ENCODE measurements at regions not wholly inside any gene's neighbourhood (a gene's known extent, or its start where the extent isn't known, plus 50 kb on each side); places are given as distances from the start of the nearest gene placed in this dataset.

DNA sequence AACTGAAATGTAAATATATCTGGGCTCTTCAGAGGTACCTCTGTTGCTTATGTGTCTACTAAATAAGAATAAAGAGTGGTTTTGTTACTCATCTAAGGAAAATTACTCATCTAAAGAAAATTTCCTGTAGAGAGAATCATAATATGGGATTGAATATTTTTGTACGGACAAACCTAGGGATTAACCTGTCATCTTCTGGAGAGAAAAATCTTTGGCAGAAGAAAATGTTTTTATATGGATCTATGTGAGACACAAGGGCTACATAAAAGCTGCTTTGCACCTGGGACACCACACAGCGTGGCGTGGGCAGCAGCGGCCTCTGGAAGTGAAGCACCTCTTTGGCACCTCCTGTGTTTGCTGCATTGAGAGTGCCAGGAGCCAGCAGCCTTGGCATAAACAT is 242.9 kb upstream of the DACH1 start:
- no peak overlapping the region for H3K23ac ChIP-seq (ENCODE audit: low read length)
- no peak overlapping the region for H3K4ac ChIP-seq (ENCODE audit: low read depth, low read length)
- no peaks in the 10 kb centered on the region for H3K36me3 ChIP-seq (ENCODE audit: control insufficient read depth in 1 of 2, insufficient read depth in 2 of 2, low read length in 2 of 2)
- H3K4me1 ChIP-seq (ENCODE audit: control insufficient read depth in 1 of 2, insufficient read depth in 2 of 2, low read length in 2 of 2) = no peaks in the 10 kb centered on the region
- H3K14ac ChIP-seq (ENCODE audit: low read length) = no peak overlapping the region
- no peak overlapping the region for H4K91ac ChIP-seq (ENCODE audit: low read depth, low read length)
- no peak overlapping the region for H3K4me2 ChIP-seq (ENCODE audit: low read length)
- H3K9me3 ChIP-seq (ENCODE audit: insufficient read depth, low read depth, low read length) = no peaks in the 10 kb centered on the region
- H3K79me1 ChIP-seq (ENCODE audit: low read length) = no peaks in the 10 kb centered on the region
- no peak for DNase-seq
- no peak overlapping the region for H2BK12ac ChIP-seq (ENCODE audit: low read length)
- no peak overlapping the region for H4K8ac ChIP-seq (ENCODE audit: low read depth, low read length)
- no peak overlapping the region for H3K18ac ChIP-seq (ENCODE audit: low read length)
- no peak overlapping the region for H2BK120ac ChIP-seq (ENCODE audit: insufficient read depth, low read length, poor library complexity)
- no peak overlapping the region for H2BK5ac ChIP-seq (ENCODE audit: low read depth, low read length, poor library complexity)
- H3K27me3 ChIP-seq (ENCODE audit: insufficient read depth, low read length) = no peaks in the 10 kb centered on the region
- H3K27ac ChIP-seq (ENCODE audit: low read depth, low read length) = no peak overlapping the region
- no peaks in the 10 kb centered on the region for H3K79me2 ChIP-seq (ENCODE audit: control insufficient read depth, insufficient read depth, low read length, poor library complexity)
- no peak overlapping the region for H2AFZ ChIP-seq (ENCODE audit: insufficient read depth, low read length, poor library complexity)
- no peak overlapping the region for H3K9ac ChIP-seq (ENCODE audit: low read length)
- no peak overlapping the region for H2AK5ac ChIP-seq (ENCODE audit: low read length)
- no peak overlapping the region for H4K12ac ChIP-seq (ENCODE audit: low read depth, low read length)
- H3K4me3 ChIP-seq (ENCODE audit: low read depth, low read length) = no peak overlapping the region
- no CpG with 5 or more reads among the region's 4 CpGs for WGBS (ENCODE audit: extremely low coverage, insufficient coverage, insufficient read length)

DNA sequence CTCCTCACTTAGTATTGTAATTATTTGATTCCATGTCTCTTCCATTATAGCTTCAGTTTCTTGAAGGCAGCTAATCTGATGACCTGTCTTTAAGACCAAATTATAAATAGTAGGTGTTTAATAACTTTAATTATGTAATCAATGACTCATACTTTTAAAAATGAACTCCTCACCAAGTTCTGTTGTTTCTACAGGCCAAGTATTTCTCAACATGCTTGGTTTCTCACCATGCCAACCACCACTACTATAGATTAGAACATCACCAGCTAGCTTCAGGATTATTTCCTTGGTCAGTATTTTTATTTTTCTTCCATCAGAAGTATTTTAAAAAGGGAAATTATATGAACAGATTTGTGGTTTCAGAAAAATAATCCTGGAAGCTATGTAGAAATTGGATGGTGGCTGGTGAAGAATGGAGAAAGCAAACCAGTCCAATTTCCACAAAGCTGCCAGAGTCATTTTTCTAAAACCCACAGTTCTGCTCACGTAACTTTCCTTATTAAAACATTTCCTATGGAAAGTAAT is 237.7 kb upstream of the DACH1 start:
- Histone ChIP-seq H3K4me1 (ENCODE audit: control insufficient read depth in 1 of 2, insufficient read depth in 2 of 2, low read length in 2 of 2) (peaks cover 0 to 3% of the 10 kb centered on the region in 2 experiments), H2BK5ac (ENCODE audit: low read depth, low read length, poor library complexity) (no peak overlapping the region), H4K8ac (ENCODE audit: low read depth, low read length) (no peak overlapping the region), H3K4me3 (ENCODE audit: low read depth, low read length) (no peak overlapping the region), H4K12ac (ENCODE audit: low read depth, low read length) (no peak overlapping the region), H4K91ac (ENCODE audit: low read depth, low read length) (no peak overlapping the region), H3K79me2 (ENCODE audit: control insufficient read depth, insufficient read depth, low read length, poor library complexity) (no peaks in the 10 kb centered on the region), H3K4ac (ENCODE audit: low read depth, low read length) (no peak overlapping the region), H3K27me3 (ENCODE audit: insufficient read depth, low read length) (no peaks in the 10 kb centered on the region), H3K4me2 (ENCODE audit: low read length) (no peak overlapping the region), H2BK120ac (ENCODE audit: insufficient read depth, low read length, poor library complexity) (no peak overlapping the region), H3K18ac (ENCODE audit: low read length) (no peak overlapping the region), H2AFZ (ENCODE audit: insufficient read depth, low read length, poor library complexity) (no peak overlapping the region), H3K9ac (ENCODE audit: low read length) (no peak overlapping the region), H3K23ac (ENCODE audit: low read length) (no peak overlapping the region), H2BK12ac (ENCODE audit: low read length) (no peak overlapping the region), H3K9me3 (ENCODE audit: insufficient read depth, low read depth, low read length) (peaks cover 2% of the 10 kb centered on the region), H3K27ac (ENCODE audit: low read depth, low read length) (no peak overlapping the region), H3K79me1 (ENCODE audit: low read length) (no peaks in the 10 kb centered on the region), H3K36me3 (ENCODE audit: control insufficient read depth in 1 of 2, insufficient read depth in 2 of 2, low read length in 2 of 2) (no peaks in the 10 kb centered on the region), H3K14ac (ENCODE audit: low read length) (no peak overlapping the region), H2AK5ac (ENCODE audit: low read length) (no peak overlapping the region)
- no peak for DNase-seq
- no CpG with 5 or more reads among the region's 1 CpG for WGBS (ENCODE audit: extremely low coverage, insufficient coverage, insufficient read length)

DNA sequence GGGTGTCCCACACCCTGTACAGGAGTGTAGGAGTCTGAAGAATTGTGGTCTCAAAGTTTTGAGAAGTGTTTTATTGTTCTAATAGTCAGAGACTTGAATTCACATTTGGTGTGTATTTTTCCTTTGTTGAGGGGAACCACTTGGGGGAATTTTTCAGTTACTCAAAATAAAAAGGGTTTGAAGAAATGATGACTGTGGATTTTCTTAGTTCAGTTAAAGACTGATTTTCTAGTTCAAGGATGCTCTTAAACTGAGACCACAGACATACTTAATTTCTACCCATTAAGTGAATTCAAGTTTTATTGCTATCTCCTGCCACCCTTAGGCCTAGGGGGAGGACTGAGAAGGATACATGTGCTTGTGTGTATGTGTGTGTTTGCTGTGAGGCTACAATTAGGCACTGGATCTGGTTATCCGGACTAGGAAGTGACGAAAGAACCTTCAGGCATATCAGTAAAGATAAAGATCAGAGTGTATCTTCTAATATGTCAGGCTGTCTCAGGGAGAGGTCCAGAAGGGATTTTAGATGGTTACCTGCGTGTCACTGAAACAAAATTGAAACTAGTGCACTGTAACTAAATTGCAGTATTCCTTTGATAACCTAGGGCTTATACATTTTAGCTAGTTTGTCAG is 234.9 kb upstream of the DACH1 start:
- Histone ChIP-seq H3K27ac (ENCODE audit: low read depth, low read length) (no peak overlapping the region), H4K91ac (ENCODE audit: low read depth, low read length) (no peak overlapping the region), H3K4ac (ENCODE audit: low read depth, low read length) (no peak overlapping the region), H3K9ac (ENCODE audit: low read length) (no peak overlapping the region), H3K9me3 (ENCODE audit: insufficient read depth, low read depth, low read length) (peaks cover 2% of the 10 kb centered on the region), H2BK12ac (ENCODE audit: low read length) (no peak overlapping the region), H3K14ac (ENCODE audit: low read length) (no peak overlapping the region), H3K36me3 (ENCODE audit: control insufficient read depth in 1 of 2, insufficient read depth in 2 of 2, low read length in 2 of 2) (no peaks in the 10 kb centered on the region), H2BK5ac (ENCODE audit: low read depth, low read length, poor library complexity) (no peak overlapping the region), H3K4me1 (ENCODE audit: control insufficient read depth in 1 of 2, insufficient read depth in 2 of 2, low read length in 2 of 2) (peaks cover 0 to 3% of the 10 kb centered on the region in 2 experiments), H2AK5ac (ENCODE audit: low read length) (no peak overlapping the region), H3K18ac (ENCODE audit: low read length) (no peak overlapping the region), H3K23ac (ENCODE audit: low read length) (no peak overlapping the region), H3K79me1 (ENCODE audit: low read length) (peaks cover 3% of the 10 kb centered on the region), H4K12ac (ENCODE audit: low read depth, low read length) (no peak overlapping the region), H2AFZ (ENCODE audit: insufficient read depth, low read length, poor library complexity) (no peak overlapping the region), H3K27me3 (ENCODE audit: insufficient read depth, low read length) (no peaks in the 10 kb centered on the region), H3K4me3 (ENCODE audit: low read depth, low read length) (no peak overlapping the region), H2BK120ac (ENCODE audit: insufficient read depth, low read length, poor library complexity) (no peak overlapping the region), H3K4me2 (ENCODE audit: low read length) (no peak overlapping the region), H3K79me2 (ENCODE audit: control insufficient read depth, insufficient read depth, low read length, poor library complexity) (no peaks in the 10 kb centered on the region), H4K8ac (ENCODE audit: low read depth, low read length) (no peak overlapping the region)
- no CpG with 5 or more reads among the region's 3 CpGs for WGBS (ENCODE audit: extremely low coverage, insufficient coverage, insufficient read length)
- DNase-seq = no peak

DNA sequence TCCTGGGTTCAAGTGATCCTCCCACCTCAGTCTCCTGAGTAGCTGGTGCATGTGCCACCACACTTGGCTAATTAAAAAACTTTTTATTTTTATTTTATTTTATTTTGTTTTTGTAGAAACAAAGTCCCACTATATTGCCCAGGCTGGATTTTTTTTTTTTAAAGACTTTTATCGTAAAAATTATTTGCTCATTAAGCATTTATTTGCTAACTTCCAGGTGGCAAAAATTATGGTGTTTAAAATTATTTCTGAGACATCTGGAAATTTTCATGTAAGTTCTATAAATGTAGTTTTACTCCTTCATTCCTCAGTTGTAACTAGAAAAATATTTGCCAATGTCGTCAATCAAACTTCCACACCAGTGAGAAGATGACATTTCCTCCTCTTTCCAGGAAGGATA is 233.3 kb upstream of the DACH1 start:
- peaks cover 0 to 3% of the 10 kb centered on the region in 2 experiments for H3K4me1 ChIP-seq (ENCODE audit: control insufficient read depth in 1 of 2, insufficient read depth in 2 of 2, low read length in 2 of 2)
- H3K4me2 ChIP-seq (ENCODE audit: low read length) = no peak overlapping the region
- no peak overlapping the region for H4K12ac ChIP-seq (ENCODE audit: low read depth, low read length)
- no peak overlapping the region for H3K18ac ChIP-seq (ENCODE audit: low read length)
- no peak overlapping the region for H2AFZ ChIP-seq (ENCODE audit: insufficient read depth, low read length, poor library complexity)
- no peaks in the 10 kb centered on the region for H3K79me2 ChIP-seq (ENCODE audit: control insufficient read depth, insufficient read depth, low read length, poor library complexity)
- H3K36me3 ChIP-seq (ENCODE audit: control insufficient read depth in 1 of 2, insufficient read depth in 2 of 2, low read length in 2 of 2) = no peaks in the 10 kb centered on the region
- no peak overlapping the region for H2BK120ac ChIP-seq (ENCODE audit: insufficient read depth, low read length, poor library complexity)
- no peak overlapping the region for H2BK12ac ChIP-seq (ENCODE audit: low read length)
- H4K8ac ChIP-seq (ENCODE audit: low read depth, low read length) = no peak overlapping the region
- no peak overlapping the region for H2BK5ac ChIP-seq (ENCODE audit: low read depth, low read length, poor library complexity)
- no peak overlapping the region for H3K27ac ChIP-seq (ENCODE audit: low read depth, low read length)
- H3K23ac ChIP-seq (ENCODE audit: low read length) = no peak overlapping the region
- no peak overlapping the region for H2AK5ac ChIP-seq (ENCODE audit: low read length)
- H3K4ac ChIP-seq (ENCODE audit: low read depth, low read length) = no peak overlapping the region
- H3K79me1 ChIP-seq (ENCODE audit: low read length) = peaks cover 3% of the 10 kb centered on the region
- H3K27me3 ChIP-seq (ENCODE audit: insufficient read depth, low read length) = no peaks in the 10 kb centered on the region
- H3K14ac ChIP-seq (ENCODE audit: low read length) = no peak overlapping the region
- no peak overlapping the region for H4K91ac ChIP-seq (ENCODE audit: low read depth, low read length)
- DNase-seq = no peak
- no CpG with 5 or more reads among the region's 2 CpGs for WGBS (ENCODE audit: extremely low coverage, insufficient coverage, insufficient read length)
- H3K9me3 ChIP-seq (ENCODE audit: insufficient read depth, low read depth, low read length) = peaks cover 2% of the 10 kb centered on the region
- no peak overlapping the region for H3K4me3 ChIP-seq (ENCODE audit: low read depth, low read length)
- no peak overlapping the region for H3K9ac ChIP-seq (ENCODE audit: low read length)
